ENCODE measurements at regions not wholly inside any gene's neighbourhood (a gene's known extent, or its start where the extent isn't known, plus 50 kb on each side); places are given as distances from the start of the nearest gene placed in this dataset.

DNA sequence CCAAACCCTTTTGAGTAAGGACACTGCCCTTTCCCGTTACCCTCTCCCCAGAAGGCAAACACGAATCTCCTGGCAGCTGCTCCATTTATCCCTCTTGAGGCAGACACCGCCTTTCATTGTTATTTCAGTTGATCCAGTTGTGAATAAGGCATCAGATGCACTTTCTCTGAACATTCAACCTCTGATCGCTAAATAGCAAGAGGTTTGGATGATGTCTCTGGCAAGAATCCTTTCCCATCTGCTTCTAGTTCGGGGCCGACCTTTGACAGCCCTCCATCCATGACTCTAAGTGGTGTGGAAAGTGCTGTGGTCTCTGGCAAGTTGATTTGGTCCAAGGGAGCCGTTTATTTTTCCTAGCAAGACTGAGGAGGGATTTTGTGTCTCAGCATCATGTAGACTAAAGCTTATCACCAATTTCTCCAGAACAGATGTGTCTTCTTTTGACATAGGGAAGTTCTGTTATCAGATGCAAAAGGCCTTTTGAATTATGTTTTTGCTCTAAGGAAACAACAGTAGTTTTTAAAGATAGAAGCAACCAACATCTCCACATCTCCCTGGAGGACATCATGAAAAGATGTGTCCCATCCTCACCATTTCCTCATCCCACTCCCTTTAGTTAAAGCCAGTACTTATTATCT lies 123.6 kb downstream of the CCDC34 start:
- H3K27me3 ChIP-seq: no peaks in the 10 kb centered on the region
- H3K4me3 ChIP-seq: no peak overlapping the region
- no peaks in the 10 kb centered on the region for H3K4me1 ChIP-seq
- no peaks in the 10 kb centered on the region for H3K36me3 ChIP-seq
- no peaks in the 10 kb centered on the region for H3K9me3 ChIP-seq
- H3K27ac ChIP-seq: no peak overlapping the region
- DNase-seq: no peak
- WGBS (ENCODE audit: insufficient coverage, low coverage, low lambda C conversion rate, missing lambda C conversion rate): 52% methylated on average over 7 of the region's 7 CpGs
- no peak for TF ChIP-seq POLR2A (IDR thresholded peaks at IDR 0.05)
- TF ChIP-seq, protein P1, sequence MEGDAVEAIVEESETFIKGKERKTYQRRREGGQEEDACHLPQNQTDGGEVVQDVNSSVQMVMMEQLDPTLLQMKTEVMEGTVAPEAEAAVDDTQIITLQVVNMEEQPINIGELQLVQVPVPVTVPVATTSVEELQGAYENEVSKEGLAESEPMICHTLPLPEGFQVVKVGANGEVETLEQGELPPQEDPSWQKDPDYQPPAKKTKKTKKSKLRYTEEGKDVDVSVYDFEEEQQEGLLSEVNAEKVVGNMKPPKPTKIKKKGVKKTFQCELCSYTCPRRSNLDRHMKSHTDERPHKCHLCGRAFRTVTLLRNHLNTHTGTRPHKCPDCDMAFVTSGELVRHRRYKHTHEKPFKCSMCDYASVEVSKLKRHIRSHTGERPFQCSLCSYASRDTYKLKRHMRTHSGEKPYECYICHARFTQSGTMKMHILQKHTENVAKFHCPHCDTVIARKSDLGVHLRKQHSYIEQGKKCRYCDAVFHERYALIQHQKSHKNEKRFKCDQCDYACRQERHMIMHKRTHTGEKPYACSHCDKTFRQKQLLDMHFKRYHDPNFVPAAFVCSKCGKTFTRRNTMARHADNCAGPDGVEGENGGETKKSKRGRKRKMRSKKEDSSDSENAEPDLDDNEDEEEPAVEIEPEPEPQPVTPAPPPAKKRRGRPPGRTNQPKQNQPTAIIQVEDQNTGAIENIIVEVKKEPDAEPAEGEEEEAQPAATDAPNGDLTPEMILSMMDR (IDR thresholded peaks at IDR 0.05): no peak
- ATAC-seq: no peak
- intact Hi-C loops (cut with DNase I): no loop called here

DNA sequence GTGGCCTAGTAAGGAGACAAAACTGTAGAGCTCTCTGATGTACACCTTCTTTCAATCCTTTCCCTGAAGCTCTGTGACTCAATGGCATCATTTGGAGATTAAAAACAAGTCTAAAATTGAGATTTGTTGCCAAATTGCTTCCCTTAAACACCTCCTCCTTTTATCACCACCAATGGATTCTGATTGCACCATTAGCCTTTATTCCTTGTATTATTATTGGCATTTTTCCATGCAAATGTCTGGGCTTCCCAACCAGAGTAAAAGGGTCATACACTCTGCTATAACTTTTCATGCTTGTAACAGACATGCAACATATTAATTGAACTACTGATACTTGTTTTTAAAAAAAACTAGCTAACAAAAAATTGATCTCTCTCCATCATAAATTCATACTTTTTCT lies 124.2 kb downstream of the CCDC34 start:
- H3K4me3 ChIP-seq: no peak overlapping the region
- H3K36me3 ChIP-seq: no peaks in the 10 kb centered on the region
- H3K4me1 ChIP-seq: no peaks in the 10 kb centered on the region
- no peak for DNase-seq
- no peak for TF ChIP-seq POLR2A (IDR thresholded peaks at IDR 0.05)
- TF ChIP-seq, protein P1 (IDR thresholded peaks at IDR 0.05): no peak
- ATAC-seq: no peak
- H3K27ac ChIP-seq: no peak overlapping the region
- intact Hi-C loops (cut with DNase I): no loop called here
- H3K27me3 ChIP-seq: no peaks in the 10 kb centered on the region
- no peaks in the 10 kb centered on the region for H3K9me3 ChIP-seq

DNA sequence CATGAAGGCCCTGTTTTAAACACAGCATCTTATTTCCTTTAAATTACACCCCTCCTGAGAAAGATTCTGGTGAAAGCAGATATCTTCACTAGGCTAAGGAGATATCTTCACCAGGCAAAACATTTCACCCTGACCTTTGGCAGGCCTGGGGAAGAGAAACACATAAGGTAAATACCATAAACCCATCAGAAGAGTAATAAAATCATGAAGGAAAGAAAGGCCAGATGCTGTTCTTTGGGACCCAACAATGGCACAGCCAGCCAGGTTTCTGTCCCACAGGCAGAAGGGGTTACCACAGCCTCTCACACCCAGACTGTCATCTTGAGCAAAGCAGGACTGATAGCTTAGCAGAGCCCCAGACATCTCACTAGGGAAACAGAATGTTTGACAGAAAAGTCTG lies 125.4 kb downstream of the CCDC34 start:
- no peak for TF ChIP-seq POLR2A (IDR thresholded peaks at IDR 0.05)
- TF ChIP-seq, protein P1 (IDR thresholded peaks at IDR 0.05): no peak
- intact Hi-C loops (cut with DNase I): no loop called here
- ATAC-seq (no peak), DNase-seq (no peak)
- Histone ChIP-seq H3K9me3 (no peaks in the 10 kb centered on the region), H3K27ac (no peak overlapping the region), H3K36me3 (no peaks in the 10 kb centered on the region), H3K27me3 (no peaks in the 10 kb centered on the region), H3K4me3 (no peak overlapping the region), H3K4me1 (no peaks in the 10 kb centered on the region)

- intact Hi-C loops (cut with DNase I): no loop called here
- no peak for TF ChIP-seq POLR2A (IDR thresholded peaks at IDR 0.05)
- TF ChIP-seq, protein P1 (IDR thresholded peaks at IDR 0.05): no peak
- Histone ChIP-seq H3K4me3 (no peak overlapping the region), H3K4me1 (no peaks in the 10 kb centered on the region), H3K27me3 (no peaks in the 10 kb centered on the region), H3K9me3 (no peaks in the 10 kb centered on the region), H3K36me3 (no peaks in the 10 kb centered on the region), H3K27ac (no peak overlapping the region)
- DNase-seq (no peak), ATAC-seq (no peak)
- 47% methylated on average over 2 of the region's 2 CpGs for WGBS (ENCODE audit: insufficient coverage, low coverage, low lambda C conversion rate, missing lambda C conversion rate)
Measured at GRCh38 chr11:27234961-27235360, 128.1 kb downstream of the CCDC34 start.
